GM12878 (cell line): ENCODE measurements at regions not wholly inside any gene's neighbourhood (a gene's known extent, or its start where the extent isn't known, plus 50 kb on each side); places are given as distances from the start of the nearest gene placed in this dataset.

Experiments
- BMI1 ChIP-seq: fragments of 450-650 bp; IDR thresholded peaks from 2 replicates; pipeline ENCODE4 v1.6.1; 2016; ENCODE audit warnings: mild to moderate bottlenecking, moderate library complexity, borderline replicate concordance
- BRCA1 ChIP-seq: IDR thresholded peaks from 2 replicates; pipeline ENCODE4 v1.6.1; 2011; ENCODE audit warnings: low read depth, low read length, improper control_type of control experiment
- CEBPZ ChIP-seq: fragments of 150-350 bp; IDR thresholded peaks from 2 replicates; pipeline ENCODE4 v1.6.1; 2016; ENCODE audit warnings: low read depth, low read length
- CHD1 ChIP-seq: IDR thresholded peaks from 2 replicates; pipeline ENCODE4 v1.6.1; 2012; ENCODE audit warnings: low read depth, low read length, improper control_type of control experiment
- FOXM1 ChIP-seq: IDR thresholded peaks from 2 replicates; pipeline ENCODE4 v1.6.1; 2012; ENCODE audit warnings: low read depth, mild to moderate bottlenecking, inconsistent platforms, low read length, moderate library complexity
- KAT2A ChIP-seq: conservative IDR thresholded peaks from 2 replicates; pipeline ENCODE4 v1.6.1; 2011; ENCODE audit warnings: low read depth, low read length; ENCODE audit not compliant: control insufficient read depth
- MEF2B ChIP-seq: fragments of 450-650 bp; IDR thresholded peaks from 2 replicates; pipeline ENCODE4 v1.6.1; 2018; ENCODE audit warnings: mild to moderate bottlenecking, moderate library complexity; ENCODE audit not compliant: partially characterized antibody, poor library complexity, severe bottlenecking
- NR2C1 ChIP-seq: fragments of 450-650 bp; IDR thresholded peaks from 2 replicates; pipeline ENCODE4 v1.6.1; 2017; ENCODE audit warnings: antibody characterized with exemption, mild to moderate bottlenecking, moderate library complexity
- RAD51 ChIP-seq: fragments of 450-650 bp; IDR thresholded peaks from 2 replicates; pipeline ENCODE4 v1.6.1; 2016; ENCODE audit warnings: moderate library complexity, mild to moderate bottlenecking, inconsistent platforms
- SP1 ChIP-seq: IDR thresholded peaks from one replicate; pipeline ENCODE4 v1.6.1; 2011; ENCODE audit warnings: low read depth, low read length
- STAT1 ChIP-seq: fragments of 450-650 bp; conservative IDR thresholded peaks from 2 replicates; pipeline ENCODE4 v1.6.1; 2014; ENCODE audit warnings: antibody characterized with exemption, mild to moderate bottlenecking
- SUZ12 ChIP-seq: fragments of 200-600 bp; sonication (generic); IDR thresholded peaks from one replicate; pipeline ENCODE4 v1.6.1; 2018; ENCODE audit warnings: antibody characterized with exemption, mild to moderate bottlenecking; ENCODE audit not compliant: unreplicated experiment
- TCF12 ChIP-seq: IDR thresholded peaks from 2 replicates; pipeline ENCODE4 v1.6.1; 2011; ENCODE audit warnings: low read depth, mild to moderate bottlenecking, low read length
- TCF7 ChIP-seq: IDR thresholded peaks from 2 replicates; pipeline ENCODE4 v1.6.1; 2014; ENCODE audit warnings: antibody characterized with exemption, borderline replicate concordance
- ZBTB40 ChIP-seq: fragments of 450-650 bp; IDR thresholded peaks from 2 replicates; pipeline ENCODE4 v1.6.1; 2016; ENCODE audit warnings: mild to moderate bottlenecking, moderate library complexity, borderline replicate concordance
- ZNF217 ChIP-seq: fragments of 450-650 bp; IDR thresholded peaks from 2 replicates; pipeline ENCODE4 v1.6.1; 2017; ENCODE audit warnings: antibody characterized with exemption, mild to moderate bottlenecking
- ZNF24 ChIP-seq: fragments of 450-650 bp; IDR thresholded peaks from 2 replicates; pipeline ENCODE4 v1.6.1; 2017; ENCODE audit warnings: antibody characterized with exemption, mild to moderate bottlenecking
- ZNF274 ChIP-seq: IDR thresholded peaks from one replicate; pipeline ENCODE4 v1.8.0; 2011; ENCODE audit not compliant: insufficient read length, insufficient read depth
- ZSCAN29 ChIP-seq: fragments of 450-650 bp; IDR thresholded peaks from 2 replicates; pipeline ENCODE4 v1.6.1; 2017; ENCODE audit warnings: mild to moderate bottlenecking, moderate library complexity
- TF ChIP-seq, protein P1 (sequence below): fragments of 450-650 bp; IDR thresholded peaks from 2 replicates; pipeline ENCODE4 v1.6.1; 2017; ENCODE audit warnings: low read depth, mild to moderate bottlenecking, moderate library complexity
- TF ChIP-seq, protein P2 (sequence below): fragments of 450-650 bp; IDR thresholded peaks from 2 replicates; pipeline ENCODE4 v1.6.1; 2016; ENCODE audit warnings: mild to moderate bottlenecking

DNA sequence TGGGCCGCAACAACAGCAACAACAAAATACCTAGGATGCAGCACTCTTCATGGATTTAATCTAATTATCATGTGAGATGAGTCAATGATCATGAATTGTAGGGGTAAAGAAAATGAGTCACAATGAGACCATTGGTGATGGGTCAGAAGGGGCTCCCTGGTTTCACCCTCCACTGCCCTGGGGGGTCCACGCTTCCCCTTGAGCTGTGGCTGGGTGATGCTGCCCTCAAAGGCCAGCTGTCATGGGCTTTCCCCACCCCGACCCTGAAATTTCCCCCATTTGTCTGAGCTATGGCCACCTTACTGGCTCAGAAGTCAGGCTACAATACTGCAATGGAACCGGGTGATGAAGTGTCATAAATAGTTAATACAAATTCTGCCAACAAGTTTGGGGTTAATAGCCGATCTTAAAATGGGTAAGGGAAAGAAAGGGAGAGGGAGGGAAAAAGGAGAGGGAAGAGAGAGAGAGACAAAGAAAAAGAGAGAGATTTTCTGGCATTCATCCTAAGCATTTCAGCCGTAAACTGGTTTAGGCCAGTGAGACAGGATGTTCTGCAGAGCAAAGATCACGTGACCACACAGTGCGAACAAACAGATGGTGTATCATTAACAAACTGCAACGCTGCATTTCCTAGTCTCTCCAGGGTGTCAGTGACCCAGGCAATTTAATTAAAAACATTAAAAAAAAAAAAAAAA is 143.4 kb upstream of the ERRFI1 start (continued):
- TF ChIP-seq TCF12 = peak; percentile 79
- TF ChIP-seq FOXM1 = peak; percentile 54; the same call in 1 of the 2 replicates
- TF ChIP-seq NR2C1 = no peak
- TF ChIP-seq ZNF274 = no peak
- TF ChIP-seq ZNF217 = no peak
- TF ChIP-seq, protein P1, sequence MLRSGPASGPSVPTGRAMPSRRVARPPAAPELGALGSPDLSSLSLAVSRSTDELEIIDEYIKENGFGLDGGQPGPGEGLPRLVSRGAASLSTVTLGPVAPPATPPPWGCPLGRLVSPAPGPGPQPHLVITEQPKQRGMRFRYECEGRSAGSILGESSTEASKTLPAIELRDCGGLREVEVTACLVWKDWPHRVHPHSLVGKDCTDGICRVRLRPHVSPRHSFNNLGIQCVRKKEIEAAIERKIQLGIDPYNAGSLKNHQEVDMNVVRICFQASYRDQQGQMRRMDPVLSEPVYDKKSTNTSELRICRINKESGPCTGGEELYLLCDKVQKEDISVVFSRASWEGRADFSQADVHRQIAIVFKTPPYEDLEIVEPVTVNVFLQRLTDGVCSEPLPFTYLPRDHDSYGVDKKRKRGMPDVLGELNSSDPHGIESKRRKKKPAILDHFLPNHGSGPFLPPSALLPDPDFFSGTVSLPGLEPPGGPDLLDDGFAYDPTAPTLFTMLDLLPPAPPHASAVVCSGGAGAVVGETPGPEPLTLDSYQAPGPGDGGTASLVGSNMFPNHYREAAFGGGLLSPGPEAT = peak; percentile 68
- no peak for TF ChIP-seq STAT1
- peak; percentile 56 for TF ChIP-seq MEF2B
- no peak for TF ChIP-seq ZSCAN29
- TF ChIP-seq ZBTB40 = peak; percentile 51; the same call in 1 of the 2 replicates
- no peak for TF ChIP-seq ZNF24
- no peak for TF ChIP-seq SUZ12
- TF ChIP-seq, protein P2, sequence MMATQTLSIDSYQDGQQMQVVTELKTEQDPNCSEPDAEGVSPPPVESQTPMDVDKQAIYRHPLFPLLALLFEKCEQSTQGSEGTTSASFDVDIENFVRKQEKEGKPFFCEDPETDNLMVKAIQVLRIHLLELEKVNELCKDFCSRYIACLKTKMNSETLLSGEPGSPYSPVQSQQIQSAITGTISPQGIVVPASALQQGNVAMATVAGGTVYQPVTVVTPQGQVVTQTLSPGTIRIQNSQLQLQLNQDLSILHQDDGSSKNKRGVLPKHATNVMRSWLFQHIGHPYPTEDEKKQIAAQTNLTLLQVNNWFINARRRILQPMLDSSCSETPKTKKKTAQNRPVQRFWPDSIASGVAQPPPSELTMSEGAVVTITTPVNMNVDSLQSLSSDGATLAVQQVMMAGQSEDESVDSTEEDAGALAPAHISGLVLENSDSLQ = no peak; the same call in 1 of the 2 replicates
- TF ChIP-seq KAT2A = no peak
- no peak for TF ChIP-seq CHD1
- no peak for TF ChIP-seq BRCA1
- no peak for TF ChIP-seq CEBPZ
- no peak for TF ChIP-seq SP1
- no peak for TF ChIP-seq BMI1
- TF ChIP-seq TCF7 = no peak
- peak; percentile 100 for TF ChIP-seq RAD51
